Osteoblast (primary cell): ENCODE measurements at regions not wholly inside any gene's neighbourhood (a gene's known extent, or its start where the extent isn't known, plus 50 kb on each side); places are given as distances from the start of the nearest gene placed in this dataset.

ENCODE experiments used
- DNase-seq: peaks from one replicate; pipeline ENCODE4 v3.0.0; 2011; ENCODE audit warnings: low spot score, mixed read lengths; ENCODE audit not compliant: insufficient read length; ENCODE audit errors: missing footprints
- H2AFZ ChIP-seq: 2 replicates; pipeline ENCODE4 v1.6.0; 2011; ENCODE audit warnings: mild to moderate bottlenecking, low read length
- H3K27ac ChIP-seq: 2 replicates; pipeline ENCODE4 v1.5.1; 2011; ENCODE audit warnings: mild to moderate bottlenecking, low read depth, low read length, moderate library complexity
- H3K27me3 ChIP-seq: 2 replicates; pipeline ENCODE4 v1.6.0; 2012; ENCODE audit warnings: mild to moderate bottlenecking, control low read depth, inconsistent platforms, low read length, moderate library complexity; ENCODE audit not compliant: insufficient read depth
- H3K36me3 ChIP-seq: 2 replicates; pipeline ENCODE4 v1.5.1; 2011; ENCODE audit warnings: mild to moderate bottlenecking, low read length, control low read depth, moderate library complexity; ENCODE audit not compliant: insufficient read depth
- H3K4me1 ChIP-seq: 2 replicates; pipeline ENCODE4 v1.5.1; 2011; ENCODE audit warnings: mild to moderate bottlenecking, low read length, control low read depth, moderate library complexity; ENCODE audit not compliant: insufficient read depth
- H3K4me2 ChIP-seq: 2 replicates; pipeline ENCODE4 v1.6.0; 2011; ENCODE audit warnings: mild to moderate bottlenecking, low read length; ENCODE audit not compliant: insufficient read depth
- H3K4me3 ChIP-seq: fragments of 200-600 bp; sonication (generic); 3 replicates; pipeline ENCODE4 v1.5.1; 2012; ENCODE audit warnings: mild to moderate bottlenecking, low read length, inconsistent platforms; ENCODE audit not compliant: insufficient read depth
- H3K79me2 ChIP-seq: 2 replicates; pipeline ENCODE4 v1.6.0; 2012; ENCODE audit warnings: mild to moderate bottlenecking, low read length, control low read depth, inconsistent platforms; ENCODE audit not compliant: insufficient read depth
- H3K9me3 ChIP-seq: 2 replicates; pipeline ENCODE4 v1.5.1; 2011; ENCODE audit warnings: low read depth, low read length, control low read depth
- H4K20me1 ChIP-seq: 2 replicates; pipeline ENCODE4 v1.6.0; 2012; ENCODE audit warnings: mild to moderate bottlenecking, low read length, control low read depth; ENCODE audit not compliant: insufficient read depth
- TF ChIP-seq, protein P1 (sequence below): IDR thresholded peaks from 2 replicates; pipeline ENCODE4 v1.5.1; 2011; ENCODE audit warnings: mild to moderate bottlenecking, low read depth, low read length, moderate library complexity; ENCODE audit errors: extremely low read depth

DNA sequence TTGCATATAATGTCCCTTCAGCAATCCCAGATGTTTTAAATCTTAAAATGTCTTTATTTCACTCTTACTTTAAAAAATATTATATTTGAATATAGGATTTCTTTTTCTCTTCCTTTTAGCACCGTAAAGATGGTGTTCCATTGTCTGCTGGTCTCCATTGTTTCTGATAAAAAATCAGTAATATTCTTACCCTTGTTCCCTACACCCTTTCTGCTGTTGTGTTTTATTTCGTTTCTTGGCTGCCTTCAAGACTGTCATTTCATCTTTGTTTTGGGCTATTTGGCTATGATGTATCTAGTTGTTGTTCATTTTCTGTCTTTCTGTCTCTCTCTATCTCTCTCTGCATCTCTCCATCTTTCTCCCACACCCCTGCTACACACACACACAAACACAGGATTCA, 197.9 kb downstream of the IRX2 start:
- H3K9me3 ChIP-seq, result peaks cover 3% of the 10 kb centered on the region
- no peaks in the 10 kb centered on the region for H3K36me3 ChIP-seq
- no peaks in the 10 kb centered on the region for H3K4me1 ChIP-seq
- H4K20me1 ChIP-seq, result no peaks in the 10 kb centered on the region
- H3K4me3 ChIP-seq, result no peak overlapping the region
- H2AFZ ChIP-seq, result no peak overlapping the region
- no peak overlapping the region for H3K27ac ChIP-seq
- TF ChIP-seq, protein P1, sequence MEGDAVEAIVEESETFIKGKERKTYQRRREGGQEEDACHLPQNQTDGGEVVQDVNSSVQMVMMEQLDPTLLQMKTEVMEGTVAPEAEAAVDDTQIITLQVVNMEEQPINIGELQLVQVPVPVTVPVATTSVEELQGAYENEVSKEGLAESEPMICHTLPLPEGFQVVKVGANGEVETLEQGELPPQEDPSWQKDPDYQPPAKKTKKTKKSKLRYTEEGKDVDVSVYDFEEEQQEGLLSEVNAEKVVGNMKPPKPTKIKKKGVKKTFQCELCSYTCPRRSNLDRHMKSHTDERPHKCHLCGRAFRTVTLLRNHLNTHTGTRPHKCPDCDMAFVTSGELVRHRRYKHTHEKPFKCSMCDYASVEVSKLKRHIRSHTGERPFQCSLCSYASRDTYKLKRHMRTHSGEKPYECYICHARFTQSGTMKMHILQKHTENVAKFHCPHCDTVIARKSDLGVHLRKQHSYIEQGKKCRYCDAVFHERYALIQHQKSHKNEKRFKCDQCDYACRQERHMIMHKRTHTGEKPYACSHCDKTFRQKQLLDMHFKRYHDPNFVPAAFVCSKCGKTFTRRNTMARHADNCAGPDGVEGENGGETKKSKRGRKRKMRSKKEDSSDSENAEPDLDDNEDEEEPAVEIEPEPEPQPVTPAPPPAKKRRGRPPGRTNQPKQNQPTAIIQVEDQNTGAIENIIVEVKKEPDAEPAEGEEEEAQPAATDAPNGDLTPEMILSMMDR, result no peak
- no peak overlapping the region for H3K4me2 ChIP-seq
- no peaks in the 10 kb centered on the region for H3K79me2 ChIP-seq
- no peak for DNase-seq
- H3K27me3 ChIP-seq, result no peaks in the 10 kb centered on the region

DNA sequence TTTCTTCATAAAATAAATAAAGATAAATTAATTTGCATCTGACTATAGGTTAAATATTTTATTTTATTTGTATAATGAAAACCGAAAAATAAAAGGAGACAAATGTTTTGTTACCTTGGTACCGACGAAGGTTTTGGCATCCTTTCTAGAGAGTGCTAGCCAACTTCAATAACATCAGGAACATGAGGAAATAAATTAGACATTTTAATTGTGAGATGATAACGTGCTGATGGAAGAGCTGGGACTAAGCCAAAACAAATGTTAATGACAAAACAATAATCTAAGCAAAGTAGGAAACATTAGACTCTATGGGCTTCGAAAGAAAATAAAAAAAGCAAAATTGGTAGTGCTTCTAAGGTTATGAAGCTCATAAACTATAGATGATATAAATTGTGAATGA, 201.0 kb downstream of the IRX2 start:
- Histone ChIP-seq H3K4me2 (no peak overlapping the region), H3K36me3 (no peaks in the 10 kb centered on the region), H3K4me3 (no peak overlapping the region), H3K79me2 (no peaks in the 10 kb centered on the region), H2AFZ (no peak overlapping the region), H4K20me1 (no peaks in the 10 kb centered on the region), H3K27me3 (no peaks in the 10 kb centered on the region), H3K27ac (no peak overlapping the region), H3K4me1 (no peaks in the 10 kb centered on the region), H3K9me3 (peaks cover 3% of the 10 kb centered on the region)
- no peak for DNase-seq
- TF ChIP-seq, protein P1, result no peak

DNA sequence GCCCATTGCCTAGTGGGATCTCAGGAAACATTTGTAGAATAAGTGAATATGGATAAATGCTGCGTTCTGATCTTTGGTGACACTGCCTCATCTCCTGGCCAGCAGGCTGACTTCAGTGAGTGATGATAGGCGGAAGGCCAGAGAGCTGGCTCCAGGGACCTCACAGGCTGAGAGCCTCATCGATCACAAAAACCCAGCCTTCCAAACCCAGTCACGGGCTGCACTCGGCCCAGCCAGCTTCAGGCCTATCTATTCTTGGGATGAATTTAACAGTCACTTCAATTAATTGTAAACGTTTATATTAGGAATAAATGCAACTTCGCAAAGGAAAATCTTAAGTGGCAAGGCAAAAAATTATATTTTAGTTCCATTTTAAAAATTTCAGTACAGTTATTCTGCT, 201.6 kb downstream of the IRX2 start:
- Histone ChIP-seq H3K79me2 (no peaks in the 10 kb centered on the region), H3K36me3 (no peaks in the 10 kb centered on the region)
- TF ChIP-seq, protein P1, result no peak

DNA sequence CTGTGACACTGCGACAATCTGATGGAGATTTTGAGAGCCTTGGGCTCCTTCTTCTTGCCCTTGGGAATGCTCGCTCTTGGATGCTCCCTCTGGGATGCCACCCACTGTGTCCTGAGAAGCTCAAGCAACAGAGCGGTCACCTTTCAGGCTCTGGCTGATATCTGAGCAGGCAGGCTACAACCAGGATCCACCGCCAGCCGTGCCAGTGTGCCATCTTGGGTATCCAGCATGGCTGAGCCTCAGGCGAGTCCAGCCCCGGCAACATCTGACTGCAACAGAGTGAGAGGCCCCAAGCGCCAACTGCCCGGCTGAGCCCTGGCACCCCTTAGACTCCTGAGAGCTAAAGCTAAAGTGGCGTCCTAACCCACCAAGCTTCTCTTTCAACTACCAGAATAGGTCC, 202.1 kb downstream of the IRX2 start:
- no peaks in the 10 kb centered on the region for H3K27me3 ChIP-seq
- DNase-seq, result no peak
- H3K27ac ChIP-seq, result no peak overlapping the region
- no peak overlapping the region for H2AFZ ChIP-seq
- H3K9me3 ChIP-seq, result peaks cover 3% of the 10 kb centered on the region
- no peak overlapping the region for H3K4me2 ChIP-seq
- no peaks in the 10 kb centered on the region for H3K79me2 ChIP-seq
- H3K4me1 ChIP-seq, result no peaks in the 10 kb centered on the region
- no peaks in the 10 kb centered on the region for H4K20me1 ChIP-seq
- no peaks in the 10 kb centered on the region for H3K36me3 ChIP-seq
- no peak overlapping the region for H3K4me3 ChIP-seq
- TF ChIP-seq, protein P1, result no peak

More for the DNA sequence above, 201.6 kb downstream of the IRX2 start:
- Histone ChIP-seq H4K20me1 (no peaks in the 10 kb centered on the region), H3K27me3 (no peaks in the 10 kb centered on the region), H2AFZ (no peak overlapping the region), H3K4me1 (no peaks in the 10 kb centered on the region), H3K4me2 (no peak overlapping the region), H3K9me3 (peaks cover 3% of the 10 kb centered on the region), H3K4me3 (no peak overlapping the region), H3K27ac (no peak overlapping the region)
- DNase-seq, result no peak
